HG03064 (cell line): ENCODE measurements at regions not wholly inside any gene's neighbourhood (a gene's known extent, or its start where the extent isn't known, plus 50 kb on each side); places are given as distances from the start of the nearest gene placed in this dataset.
"Not testable (repeated sequence)": the region's sequence is repeated elsewhere in the genome, so short reads cannot be mapped to it uniquely, and the experiment has no call there.

Experiments used
- ATAC-seq: cut with Tn5 transposase; IDR thresholded peaks from one replicate; pipeline ENCODE4 v1.9.1; 2021; ENCODE audit warnings: low read depth; ENCODE audit not compliant: unreplicated experiment

GRCh38 chr6:80793411-80793810 is 686.9 kb downstream of the BCKDHB start:
- ATAC-seq = no peak

- ATAC-seq = no peak
Measured at GRCh38 chr6:80792151-80792550, 685.7 kb downstream of the BCKDHB start.

GRCh38 chr6:80789912-80790570 is 683.6 kb downstream of the BCKDHB start:
- no peak for ATAC-seq

- not testable (repeated sequence) for ATAC-seq
Measured at GRCh38 chr6:80783271-80783670, 676.8 kb downstream of the BCKDHB start.

- no peak for ATAC-seq
Measured at GRCh38 chr6:80771941-80772340, 665.5 kb downstream of the BCKDHB start.

GRCh38 chr6:80769106-80769505 is 662.6 kb downstream of the BCKDHB start:
- ATAC-seq = no peak

GRCh38 chr6:80767808-80768207 is 661.3 kb downstream of the BCKDHB start:
- no peak for ATAC-seq

- no peak for ATAC-seq
Measured at GRCh38 chr6:80744213-80744612, 637.7 kb downstream of the BCKDHB start.

GRCh38 chr6:80742481-80742880 is 636.0 kb downstream of the BCKDHB start:
- ATAC-seq = no peak

GRCh38 chr6:80733641-80734040 is 627.2 kb downstream of the BCKDHB start:
- no peak for ATAC-seq

GRCh38 chr6:80728830-80729229 is 622.4 kb downstream of the BCKDHB start:
- no peak for ATAC-seq

- no peak for ATAC-seq
Measured at GRCh38 chr6:80728101-80728750, 621.8 kb downstream of the BCKDHB start.

GRCh38 chr6:80725156-80725930 is 618.9 kb downstream of the BCKDHB start:
- ATAC-seq = no peak

- no peak for ATAC-seq
Measured at GRCh38 chr6:80720824-80721223, 614.4 kb downstream of the BCKDHB start.

GRCh38 chr6:80714513-80714912 is 608.0 kb downstream of the BCKDHB start:
- ATAC-seq = no peak

GRCh38 chr6:80698459-80698858 is 592.0 kb downstream of the BCKDHB start:
- ATAC-seq = no peak

GRCh38 chr6:80696268-80696667 is 589.8 kb downstream of the BCKDHB start:
- no peak for ATAC-seq

GRCh38 chr6:80690551-80691131 is 584.2 kb downstream of the BCKDHB start:
- ATAC-seq = no peak

- no peak for ATAC-seq
Measured at GRCh38 chr6:80689716-80690395, 583.4 kb downstream of the BCKDHB start.

- no peak for ATAC-seq
Measured at GRCh38 chr6:80679992-80680391, 573.5 kb downstream of the BCKDHB start.

- ATAC-seq = no peak
Measured at GRCh38 chr6:80676386-80676785, 569.9 kb downstream of the BCKDHB start.
